ENCODE measurements at regions not wholly inside any gene's neighbourhood (a gene's known extent, or its start where the extent isn't known, plus 50 kb on each side); places are given as distances from the start of the nearest gene placed in this dataset.

- DNase-seq: no peak
Measured at GRCh38 chr6:155970472-155970871, 514.8 kb upstream of the NOX3 start.

GRCh38 chr6:155968921-155969320 lies 513.3 kb upstream of the NOX3 start:
- no peak for DNase-seq

GRCh38 chr6:155967322-155967721 lies 511.7 kb upstream of the NOX3 start:
- no peak for DNase-seq

- no peak for DNase-seq
Measured at GRCh38 chr6:155964544-155964943, 508.9 kb upstream of the NOX3 start.

- no peak for DNase-seq
Measured at GRCh38 chr6:155962276-155962675, 506.6 kb upstream of the NOX3 start.

GRCh38 chr6:155959898-155960495 lies 504.4 kb upstream of the NOX3 start:
- no peak for DNase-seq

GRCh38 chr6:155958550-155958949 lies 502.9 kb upstream of the NOX3 start:
- no peak for DNase-seq

- no peak for DNase-seq
Measured at GRCh38 chr6:155955038-155955437, 499.4 kb upstream of the NOX3 start.

- DNase-seq: no peak
Measured at GRCh38 chr6:155954149-155954548, 498.5 kb upstream of the NOX3 start.

GRCh38 chr6:155949256-155949655 lies 493.6 kb upstream of the NOX3 start:
- DNase-seq: no peak

- no peak for DNase-seq
Measured at GRCh38 chr6:155946860-155947259, 491.2 kb upstream of the NOX3 start.

GRCh38 chr6:155943635-155944034 lies 488.0 kb upstream of the NOX3 start:
- DNase-seq: no peak

GRCh38 chr6:155939253-155939652 lies 483.6 kb upstream of the NOX3 start:
- no peak for DNase-seq

GRCh38 chr6:155936551-155936950 lies 480.9 kb upstream of the NOX3 start:
- DNase-seq: no peak

- DNase-seq: no peak
Measured at GRCh38 chr6:155936127-155936526, 480.5 kb upstream of the NOX3 start.

- DNase-seq: no peak
Measured at GRCh38 chr6:155916846-155917624, 461.4 kb upstream of the NOX3 start.

GRCh38 chr6:155915651-155916050 lies 460.0 kb upstream of the NOX3 start:
- DNase-seq: no peak

- DNase-seq: no peak
Measured at GRCh38 chr6:155913816-155914215, 458.2 kb upstream of the NOX3 start.

- no peak for DNase-seq
Measured at GRCh38 chr6:155909710-155910109, 454.1 kb upstream of the NOX3 start.

GRCh38 chr6:155895641-155896040 lies 440.0 kb upstream of the NOX3 start:
- no peak for DNase-seq

GRCh38 chr6:155894758-155895157 lies 439.1 kb upstream of the NOX3 start:
- DNase-seq: no peak

GRCh38 chr6:155894262-155894661 lies 438.6 kb upstream of the NOX3 start:
- DNase-seq: no peak

- DNase-seq: no peak
Measured at GRCh38 chr6:155890409-155890808, 434.8 kb upstream of the NOX3 start.

- no peak for DNase-seq
Measured at GRCh38 chr6:155889410-155889809, 433.8 kb upstream of the NOX3 start.

- no peak for DNase-seq
Measured at GRCh38 chr6:155887421-155887820, 431.8 kb upstream of the NOX3 start.
